HFF-Myc (cell line): ENCODE measurements at regions not wholly inside any gene's neighbourhood (a gene's known extent, or its start where the extent isn't known, plus 50 kb on each side); places are given as distances from the start of the nearest gene placed in this dataset.

ENCODE experiments used
- DNase-seq: peaks from one replicate; pipeline ENCODE4 v3.0.0-alpha.2; 2011; ENCODE audit warnings: low read depth; ENCODE audit errors: extremely low read depth
- H3K4me3 ChIP-seq: replicated peaks from 2 replicates; pipeline ENCODE4 v1.5.1; 2011; ENCODE audit warnings: low read depth, mild to moderate bottlenecking, control low read depth, low read length
- TF ChIP-seq, protein P1 (sequence below): IDR thresholded peaks from 2 replicates; pipeline ENCODE4 v1.5.1; 2012; ENCODE audit warnings: mild to moderate bottlenecking, low read depth, low read length, control low read depth; ENCODE audit errors: missing control alignments

- TF ChIP-seq, protein P1, sequence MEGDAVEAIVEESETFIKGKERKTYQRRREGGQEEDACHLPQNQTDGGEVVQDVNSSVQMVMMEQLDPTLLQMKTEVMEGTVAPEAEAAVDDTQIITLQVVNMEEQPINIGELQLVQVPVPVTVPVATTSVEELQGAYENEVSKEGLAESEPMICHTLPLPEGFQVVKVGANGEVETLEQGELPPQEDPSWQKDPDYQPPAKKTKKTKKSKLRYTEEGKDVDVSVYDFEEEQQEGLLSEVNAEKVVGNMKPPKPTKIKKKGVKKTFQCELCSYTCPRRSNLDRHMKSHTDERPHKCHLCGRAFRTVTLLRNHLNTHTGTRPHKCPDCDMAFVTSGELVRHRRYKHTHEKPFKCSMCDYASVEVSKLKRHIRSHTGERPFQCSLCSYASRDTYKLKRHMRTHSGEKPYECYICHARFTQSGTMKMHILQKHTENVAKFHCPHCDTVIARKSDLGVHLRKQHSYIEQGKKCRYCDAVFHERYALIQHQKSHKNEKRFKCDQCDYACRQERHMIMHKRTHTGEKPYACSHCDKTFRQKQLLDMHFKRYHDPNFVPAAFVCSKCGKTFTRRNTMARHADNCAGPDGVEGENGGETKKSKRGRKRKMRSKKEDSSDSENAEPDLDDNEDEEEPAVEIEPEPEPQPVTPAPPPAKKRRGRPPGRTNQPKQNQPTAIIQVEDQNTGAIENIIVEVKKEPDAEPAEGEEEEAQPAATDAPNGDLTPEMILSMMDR: no peak
- DNase-seq: no peak
- no peak overlapping the region for H3K4me3 ChIP-seq
Measured at GRCh38 chr16:11432856-11433395, 87.7 kb downstream of the RMI2 start.

GRCh38 chr16:11435576-11435975 lies 90.3 kb downstream of the RMI2 start:
- TF ChIP-seq, protein P1: no peak

DNA sequence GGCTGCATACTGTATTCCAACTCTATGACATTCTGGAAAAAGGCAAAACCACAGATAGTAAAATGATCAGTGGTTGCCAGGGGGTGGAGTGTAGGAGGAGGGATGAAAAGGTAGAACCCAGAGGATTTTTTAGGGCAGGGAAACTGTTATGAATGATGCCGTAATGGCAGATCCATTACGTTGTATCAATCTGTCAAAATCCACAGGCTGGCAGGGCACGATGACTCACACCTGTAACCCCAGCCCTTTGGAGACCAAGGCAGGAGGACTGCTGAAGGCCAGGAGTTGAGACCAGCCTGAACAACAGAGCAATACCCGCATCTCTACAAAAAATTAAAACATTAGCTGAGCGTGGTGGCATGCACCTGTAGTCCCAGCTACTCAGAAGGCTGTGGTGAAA lies 91.8 kb downstream of the RMI2 start:
- H3K4me3 ChIP-seq: no peak overlapping the region
- TF ChIP-seq, protein P1: no peak
- no peak for DNase-seq

More at GRCh38 chr16:11435576-11435975, 90.3 kb downstream of the RMI2 start:
- no peak for DNase-seq
- no peak overlapping the region for H3K4me3 ChIP-seq

DNA sequence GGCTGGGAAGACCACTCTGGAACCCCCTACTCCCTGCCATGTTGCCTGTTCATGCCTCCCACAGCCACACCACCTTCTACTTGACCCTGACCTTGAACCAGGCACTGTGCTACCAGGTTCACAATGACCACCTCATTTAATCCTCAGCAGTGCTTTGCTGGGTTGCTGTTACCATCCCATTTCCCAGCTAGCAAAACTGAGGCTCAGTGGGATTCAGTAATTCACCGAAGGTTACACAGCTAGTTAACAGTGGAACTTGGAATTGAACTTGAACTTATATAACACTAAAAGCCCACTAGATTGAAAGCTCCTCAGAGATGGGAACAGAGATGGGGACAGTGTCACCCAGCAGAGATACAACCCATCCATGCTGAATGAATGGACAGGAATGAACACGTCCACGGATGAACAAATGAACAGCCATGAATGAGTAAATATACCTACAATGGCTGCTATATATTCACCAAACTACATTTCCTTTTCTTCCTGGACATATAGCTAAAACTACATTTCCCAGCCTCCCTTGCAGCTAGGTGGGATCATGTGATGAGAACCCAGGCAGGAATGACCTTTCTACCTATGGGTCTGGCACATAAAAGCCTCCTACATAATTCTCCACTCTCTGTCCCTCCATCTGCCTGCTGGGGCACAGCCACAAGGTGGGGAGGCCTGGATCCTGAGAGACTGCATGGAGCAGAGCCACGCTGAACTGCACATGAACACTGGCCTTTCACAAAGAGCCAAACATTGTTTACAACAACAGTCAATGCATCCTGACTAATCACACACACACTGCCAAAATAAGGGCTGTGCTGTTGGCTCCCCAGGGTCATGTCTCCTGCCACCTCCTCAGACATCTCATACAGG lies 94.8 kb downstream of the RMI2 start:
- no peak overlapping the region for H3K4me3 ChIP-seq
- DNase-seq: no peak
- TF ChIP-seq, protein P1: no peak

DNA sequence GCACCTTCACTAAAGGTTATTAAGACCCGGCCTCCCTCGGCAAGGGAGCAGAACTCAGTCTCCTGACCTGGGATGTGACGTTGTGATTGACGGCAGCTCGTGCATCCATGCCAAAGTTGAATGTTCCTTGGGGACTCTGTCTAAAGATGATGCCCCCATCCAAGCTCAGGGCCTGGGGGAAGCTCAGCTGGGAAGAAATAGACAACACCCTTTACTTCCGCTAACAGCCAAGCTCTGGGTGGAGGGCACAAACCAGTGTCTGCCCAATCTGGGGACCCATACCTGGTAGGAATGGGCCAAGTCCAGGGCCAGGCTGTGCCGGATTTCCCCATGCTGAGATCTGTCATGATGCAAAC lies 95.4 kb downstream of the RMI2 start:
- no peak overlapping the region for H3K4me3 ChIP-seq
- TF ChIP-seq, protein P1: no peak
- no peak for DNase-seq

GRCh38 chr16:11445486-11445885 lies 100.2 kb downstream of the RMI2 start:
- TF ChIP-seq, protein P1: no peak
- DNase-seq: no peak
- no peak overlapping the region for H3K4me3 ChIP-seq
